GM23248 (cell line): ENCODE measurements at regions not wholly inside any gene's neighbourhood (a gene's known extent, or its start where the extent isn't known, plus 50 kb on each side); places are given as distances from the start of the nearest gene placed in this dataset.

Experiments
- EZH2 ChIP-seq: fragments of 200-600 bp; sonication (generic); IDR thresholded peaks from 2 replicates; pipeline ENCODE4 v1.6.1; 2018; ENCODE audit warnings: antibody characterized with exemption, mild to moderate bottlenecking; ENCODE audit not compliant: insufficient read depth, poor library complexity, severe bottlenecking
- EZH2phosphoT487 ChIP-seq: fragments of 200-600 bp; sonication (generic); IDR thresholded peaks from 2 replicates; pipeline ENCODE4 v1.6.1; 2018; ENCODE audit warnings: antibody characterized with exemption, moderate library complexity, mild to moderate bottlenecking, low read depth; ENCODE audit not compliant: insufficient read depth

GRCh38 chr2:41544709-41545108 lies 503.1 kb upstream of the PKDCC start:
- TF ChIP-seq EZH2 (no peak), EZH2phosphoT487 (no peak)
